K562 (cell line): ENCODE measurements at regions not wholly inside any gene's neighbourhood (a gene's known extent, or its start where the extent isn't known, plus 50 kb on each side); places are given as distances from the start of the nearest gene placed in this dataset.

Experiments used
- ATAC-seq: fragments of 200-7000 bp; cut with Tn5 transposase; 3 replicates; pipeline ENCODE4 v1.9.1; 2020; ENCODE audit warnings: moderate library complexity
- BruUV-seq: library from RNA; stranded (reverse); fragments of 400-500 nt; replicated peaks from 2 replicates; lab custom pipeline; 2021; lab: Mats Ljungman, UMichigan
- CTCF ChIA-PET: fragments of 300-600 bp; formaldehyde crosslinking; extraction: SDS; loops from one replicate; lab custom pipeline; 2021; ENCODE audit warnings: low intra/inter-chr PET ratio; lab: Yijun Ruan, JAX
- POLR2A ChIA-PET: fragments of 300-600, 350-650 bp; sonication (Branson Sonifier 250); formaldehyde crosslinking; extraction: SDS; loops from one replicate; lab custom pipeline; 2021; ENCODE audit warnings: antibody characterized with exemption, inconsistent platforms; lab: Yijun Ruan, JAX
- DNase-seq, 4 experiments: peaks; one replicate each; pipeline versions ENCODE4 v3.0.0 to v3.0.0-alpha.2; 2011 to 2018; ENCODE audit warnings: low spot score in 3 of 4, mixed read lengths in 3 of 4; ENCODE audit errors: extremely low read depth in 1 of 4
- FAIRE-seq: peaks from 2 replicates; lab custom pipeline; 2011; peaks lifted over from hg19 to GRCh38; lab: Jason Lieb, UNC
- H2AFZ ChIP-seq: 2 replicates; pipeline ENCODE4 v1.6.0; 2011; ENCODE audit warnings: low read depth, low read length, control low read depth, inconsistent platforms
- H3K27ac ChIP-seq: fragments of 200-600 bp; 3 replicates; pipeline ENCODE4 v1.8.0; 2011; ENCODE audit warnings: low read depth, mild to moderate bottlenecking, control low read depth, inconsistent platforms, low read length, moderate library complexity, mixed read lengths; ENCODE audit errors: extremely low read depth
- H3K27me3 ChIP-seq, 2 experiments: fragments of 300-600 bp in 1 of 2; 2 replicates in 1 of 2; 3 replicates in 1 of 2; pipeline versions ENCODE4 v1.6.0 to v1.8.0; 2011; ENCODE audit warnings: inconsistent platforms in 2 of 2, low read length in 2 of 2, mild to moderate bottlenecking in 1 of 2, mixed read lengths in 1 of 2, moderate library complexity in 1 of 2; ENCODE audit not compliant: control insufficient read depth in 2 of 2, insufficient read depth in 2 of 2
- H3K36me3 ChIP-seq: fragments of 300-600 bp; 3 replicates; pipeline ENCODE4 v1.8.0; 2011; ENCODE audit warnings: mild to moderate bottlenecking, low read length, inconsistent platforms; ENCODE audit not compliant: control insufficient read depth, insufficient read depth
- H3K4me1 ChIP-seq, 2 experiments: fragments of 200-600 bp in 1 of 2; replicated peaks in 1 of 2; 2 replicates in 1 of 2; 3 replicates in 1 of 2; pipeline versions ENCODE4 v1.5.1 to v1.8.0; 2011; ENCODE audit warnings: inconsistent platforms in 2 of 2, low read length in 2 of 2, mild to moderate bottlenecking in 1 of 2, mixed read lengths in 1 of 2, moderate library complexity in 1 of 2; ENCODE audit not compliant: control insufficient read depth in 2 of 2, insufficient read depth in 2 of 2
- H3K4me2 ChIP-seq: 2 replicates; pipeline ENCODE4 v1.6.1; 2011; ENCODE audit warnings: low read length, control low read depth, inconsistent platforms, mixed read lengths; ENCODE audit not compliant: insufficient read depth
- H3K4me3 ChIP-seq: fragments of 200-600 bp; sonication (generic), shearing (Covaris generic); 2 replicates; pipeline ENCODE4 v1.5.1; 2016; ENCODE audit warnings: control low read depth, inconsistent platforms
- H3K79me2 ChIP-seq: fragments of 200-600 bp; 3 replicates; pipeline ENCODE4 v1.8.0; 2011; ENCODE audit warnings: low read length, inconsistent platforms; ENCODE audit not compliant: control insufficient read depth, insufficient read depth
- H3K9ac ChIP-seq, 2 experiments: 2 replicates each; pipeline versions ENCODE4 v1.6.0 to v1.6.1; 2011; ENCODE audit warnings: low read depth in 2 of 2, low read length in 2 of 2, control low read depth in 1 of 2, inconsistent platforms in 1 of 2, mild to moderate bottlenecking in 1 of 2, mixed read lengths in 1 of 2; ENCODE audit not compliant: insufficient read depth in 1 of 2
- H3K9me1 ChIP-seq: one replicate; pipeline ENCODE4 v1.6.0; 2011; ENCODE audit warnings: inconsistent platforms, mild to moderate bottlenecking, low read length, moderate library complexity; ENCODE audit not compliant: control insufficient read depth, insufficient read depth
- H3K9me3 ChIP-seq: replicated peaks from 2 replicates; pipeline ENCODE4 v1.5.1; 2011; ENCODE audit warnings: low read depth, low read length, inconsistent platforms; ENCODE audit not compliant: control insufficient read depth, insufficient read depth
- H4K20me1 ChIP-seq: replicated peaks from 2 replicates; pipeline ENCODE4 v1.6.1; 2011; ENCODE audit warnings: low read length, inconsistent platforms, mixed read lengths; ENCODE audit not compliant: control insufficient read depth, insufficient read depth
- ARID1B ChIP-seq: fragments of 450-650 bp; IDR thresholded peaks from 2 replicates; pipeline ENCODE4 v1.6.1; 2016; ENCODE audit warnings: antibody characterized with exemption, mild to moderate bottlenecking, inconsistent platforms
- CBX5 ChIP-seq: IDR thresholded peaks from 2 replicates; pipeline ENCODE4 v1.6.1; 2014; ENCODE audit warnings: low read depth, borderline replicate concordance
- MAFF ChIP-seq: IDR thresholded peaks from 2 replicates; pipeline ENCODE4 v1.6.1; 2012; ENCODE audit warnings: low read length, improper control_type of control experiment
- PTTG1 ChIP-seq: fragments of 450-650 bp; IDR thresholded peaks from 2 replicates; pipeline ENCODE4 v1.6.1; 2016; ENCODE audit warnings: low read depth, mild to moderate bottlenecking, missing genetic modification characterization, missing compliant biosample characterization
- TAF9B ChIP-seq: fragments of 450-650 bp; IDR thresholded peaks from 2 replicates; pipeline ENCODE4 v1.6.1; 2018; ENCODE audit warnings: mild to moderate bottlenecking; ENCODE audit not compliant: partially characterized antibody
- ZFP30 ChIP-seq: fragments of 250-450 bp; sonication (Bioruptor Pico); IDR thresholded peaks from 2 replicates; pipeline ENCODE4 v1.8.0; 2022; ENCODE audit warnings: moderate library complexity, mild to moderate bottlenecking, inconsistent platforms, borderline replicate concordance
- WGBS: fragments of 100-300 bp; shearing (Covaris generic); methylation state at CpG from one replicate; pipeline ENCODE4 v1.1.6; 2016; ENCODE audit warnings: low coverage, mixed read lengths; ENCODE audit not compliant: insufficient coverage; ENCODE audit errors: missing lambda C conversion rate; 5-methylcytosine and 5-hydroxymethylcytosine counted together
- in situ Hi-C: fragments of 300-500 bp; cut with MboI; formaldehyde crosslinking; loops from 4 replicates; pipeline ENCODE4 v1.15.0; 2018; ENCODE audit warnings: inconsistent platforms, mixed read lengths
- intact Hi-C: fragments of 100-400 bp; cut with micrococcal nuclease; formaldehyde crosslinking; loops from 2 replicates; pipeline ENCODE4 v1.14.2; 2022
- TF ChIP-seq, protein P1 (sequence below), 2 experiments: fragments of 150-350 bp in 1 of 2; IDR thresholded peaks; 2 replicates each; pipeline ENCODE4 v1.6.1; 2012 to 2016; ENCODE audit warnings: low read depth in 2 of 2, low read length in 2 of 2, mild to moderate bottlenecking in 1 of 2, moderate library complexity in 1 of 2
- TF ChIP-seq, protein P2 (sequence below): IDR thresholded peaks from 2 replicates; pipeline ENCODE4 v1.6.1; 2014; ENCODE audit warnings: antibody characterized with exemption
- TF ChIP-seq, protein P3 (sequence below), 2 experiments: IDR thresholded peaks; 2 replicates each; pipeline ENCODE4 v1.6.1; 2011; ENCODE audit warnings: borderline replicate concordance in 1 of 2, control low read depth in 1 of 2, low read depth in 1 of 2, low read length in 1 of 2, mild to moderate bottlenecking in 1 of 2, mixed read lengths in 1 of 2, moderate library complexity in 1 of 2; ENCODE audit not compliant: insufficient read depth in 1 of 2, insufficient read length in 1 of 2, poor library complexity in 1 of 2, severe bottlenecking in 1 of 2; ENCODE audit errors: extremely low read depth in 1 of 2
- TF ChIP-seq, protein P4 (sequence below): fragments of 250-450 bp; sonication (Bioruptor Pico); IDR thresholded peaks from 2 replicates; pipeline ENCODE4 v1.4.0; 2020; ENCODE audit warnings: mild to moderate bottlenecking, moderate library complexity, borderline replicate concordance
- TF ChIP-seq, protein P5 (sequence below): fragments of 450-650 bp; IDR thresholded peaks from 2 replicates; pipeline ENCODE4 v1.6.1; 2016; ENCODE audit warnings: borderline replicate concordance

DNA sequence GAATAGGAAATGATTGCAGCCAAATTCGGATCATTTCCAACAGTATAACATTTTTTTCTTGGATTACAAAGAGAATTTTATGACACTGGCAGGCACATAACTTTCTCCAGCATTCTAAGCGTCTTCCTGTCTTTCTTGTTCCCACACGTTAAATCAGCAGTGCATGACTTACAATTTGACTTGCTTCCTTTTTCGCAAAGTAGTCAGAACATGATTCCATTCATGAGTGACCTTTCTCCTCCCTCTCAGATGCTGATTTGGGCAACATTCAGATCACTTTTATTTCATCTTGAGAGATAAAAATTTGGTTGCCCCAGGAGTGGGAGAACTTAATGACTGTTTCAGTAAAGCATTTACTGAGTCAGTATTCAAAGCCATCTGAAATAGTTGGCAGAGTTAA is 858.7 kb upstream of the ACVR2A start:
- no peaks in the 10 kb centered on the region for H3K36me3 ChIP-seq
- no peaks in the 10 kb centered on the region for H3K27me3 ChIP-seq
- ATAC-seq: no peak
- H3K9me1 ChIP-seq: no peaks in the 10 kb centered on the region
- no peak overlapping the region for H2AFZ ChIP-seq
- H3K9me3 ChIP-seq: no peaks in the 10 kb centered on the region
- no peaks in the 10 kb centered on the region for H4K20me1 ChIP-seq
- no peaks in the 10 kb centered on the region for H3K4me1 ChIP-seq
- intact Hi-C loops (no loop called here), in situ Hi-C loops (no loop called here)
- no peak overlapping the region for H3K9ac ChIP-seq
- no peak for FAIRE-seq
- H3K27ac ChIP-seq: no peak overlapping the region
- ChIA-PET CTCF (no interaction called here), POLR2A (no interaction called here)
- WGBS: 0% methylated on average over 4 of the region's 4 CpGs
- DNase-seq: no peak
- no peaks in the 10 kb centered on the region for H3K79me2 ChIP-seq
- no peak overlapping the region for H3K4me2 ChIP-seq
- no TSS peak for BruUV-seq
- no peak overlapping the region for H3K4me3 ChIP-seq
- TF ChIP-seq, protein P1, sequence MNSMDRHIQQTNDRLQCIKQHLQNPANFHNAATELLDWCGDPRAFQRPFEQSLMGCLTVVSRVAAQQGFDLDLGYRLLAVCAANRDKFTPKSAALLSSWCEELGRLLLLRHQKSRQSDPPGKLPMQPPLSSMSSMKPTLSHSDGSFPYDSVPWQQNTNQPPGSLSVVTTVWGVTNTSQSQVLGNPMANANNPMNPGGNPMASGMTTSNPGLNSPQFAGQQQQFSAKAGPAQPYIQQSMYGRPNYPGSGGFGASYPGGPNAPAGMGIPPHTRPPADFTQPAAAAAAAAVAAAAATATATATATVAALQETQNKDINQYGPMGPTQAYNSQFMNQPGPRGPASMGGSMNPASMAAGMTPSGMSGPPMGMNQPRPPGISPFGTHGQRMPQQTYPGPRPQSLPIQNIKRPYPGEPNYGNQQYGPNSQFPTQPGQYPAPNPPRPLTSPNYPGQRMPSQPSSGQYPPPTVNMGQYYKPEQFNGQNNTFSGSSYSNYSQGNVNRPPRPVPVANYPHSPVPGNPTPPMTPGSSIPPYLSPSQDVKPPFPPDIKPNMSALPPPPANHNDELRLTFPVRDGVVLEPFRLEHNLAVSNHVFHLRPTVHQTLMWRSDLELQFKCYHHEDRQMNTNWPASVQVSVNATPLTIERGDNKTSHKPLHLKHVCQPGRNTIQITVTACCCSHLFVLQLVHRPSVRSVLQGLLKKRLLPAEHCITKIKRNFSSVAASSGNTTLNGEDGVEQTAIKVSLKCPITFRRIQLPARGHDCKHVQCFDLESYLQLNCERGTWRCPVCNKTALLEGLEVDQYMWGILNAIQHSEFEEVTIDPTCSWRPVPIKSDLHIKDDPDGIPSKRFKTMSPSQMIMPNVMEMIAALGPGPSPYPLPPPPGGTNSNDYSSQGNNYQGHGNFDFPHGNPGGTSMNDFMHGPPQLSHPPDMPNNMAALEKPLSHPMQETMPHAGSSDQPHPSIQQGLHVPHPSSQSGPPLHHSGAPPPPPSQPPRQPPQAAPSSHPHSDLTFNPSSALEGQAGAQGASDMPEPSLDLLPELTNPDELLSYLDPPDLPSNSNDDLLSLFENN (IDR thresholded peaks at IDR 0.05; ENCODE audit: low read depth in 2 of 2, low read length in 2 of 2): no peak
- TF ChIP-seq TAF9B (no peak), PTTG1 (tag) (no peak), ARID1B (no peak), CBX5 (no peak), MAFF (no peak), ZFP30 (CRISPR knock-in tag) (no peak)
- TF ChIP-seq, protein P2, sequence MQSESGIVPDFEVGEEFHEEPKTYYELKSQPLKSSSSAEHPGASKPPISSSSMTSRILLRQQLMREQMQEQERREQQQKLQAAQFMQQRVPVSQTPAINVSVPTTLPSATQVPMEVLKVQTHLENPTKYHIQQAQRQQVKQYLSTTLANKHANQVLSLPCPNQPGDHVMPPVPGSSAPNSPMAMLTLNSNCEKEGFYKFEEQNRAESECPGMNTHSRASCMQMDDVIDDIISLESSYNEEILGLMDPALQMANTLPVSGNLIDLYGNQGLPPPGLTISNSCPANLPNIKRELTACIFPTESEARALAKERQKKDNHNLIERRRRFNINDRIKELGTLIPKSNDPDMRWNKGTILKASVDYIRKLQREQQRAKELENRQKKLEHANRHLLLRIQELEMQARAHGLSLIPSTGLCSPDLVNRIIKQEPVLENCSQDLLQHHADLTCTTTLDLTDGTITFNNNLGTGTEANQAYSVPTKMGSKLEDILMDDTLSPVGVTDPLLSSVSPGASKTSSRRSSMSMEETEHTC: no peak
- TF ChIP-seq, protein P3, sequence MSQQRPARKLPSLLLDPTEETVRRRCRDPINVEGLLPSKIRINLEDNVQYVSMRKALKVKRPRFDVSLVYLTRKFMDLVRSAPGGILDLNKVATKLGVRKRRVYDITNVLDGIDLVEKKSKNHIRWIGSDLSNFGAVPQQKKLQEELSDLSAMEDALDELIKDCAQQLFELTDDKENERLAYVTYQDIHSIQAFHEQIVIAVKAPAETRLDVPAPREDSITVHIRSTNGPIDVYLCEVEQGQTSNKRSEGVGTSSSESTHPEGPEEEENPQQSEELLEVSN (IDR thresholded peaks at IDR 0.05; ENCODE audit: borderline replicate concordance in 1 of 2, extremely low read depth in 1 of 2, insufficient read depth in 1 of 2, insufficient read length in 1 of 2, low read depth in 1 of 2, low read length in 1 of 2, poor library complexity in 1 of 2, severe bottlenecking in 1 of 2): no peak
- TF ChIP-seq, protein P4, sequence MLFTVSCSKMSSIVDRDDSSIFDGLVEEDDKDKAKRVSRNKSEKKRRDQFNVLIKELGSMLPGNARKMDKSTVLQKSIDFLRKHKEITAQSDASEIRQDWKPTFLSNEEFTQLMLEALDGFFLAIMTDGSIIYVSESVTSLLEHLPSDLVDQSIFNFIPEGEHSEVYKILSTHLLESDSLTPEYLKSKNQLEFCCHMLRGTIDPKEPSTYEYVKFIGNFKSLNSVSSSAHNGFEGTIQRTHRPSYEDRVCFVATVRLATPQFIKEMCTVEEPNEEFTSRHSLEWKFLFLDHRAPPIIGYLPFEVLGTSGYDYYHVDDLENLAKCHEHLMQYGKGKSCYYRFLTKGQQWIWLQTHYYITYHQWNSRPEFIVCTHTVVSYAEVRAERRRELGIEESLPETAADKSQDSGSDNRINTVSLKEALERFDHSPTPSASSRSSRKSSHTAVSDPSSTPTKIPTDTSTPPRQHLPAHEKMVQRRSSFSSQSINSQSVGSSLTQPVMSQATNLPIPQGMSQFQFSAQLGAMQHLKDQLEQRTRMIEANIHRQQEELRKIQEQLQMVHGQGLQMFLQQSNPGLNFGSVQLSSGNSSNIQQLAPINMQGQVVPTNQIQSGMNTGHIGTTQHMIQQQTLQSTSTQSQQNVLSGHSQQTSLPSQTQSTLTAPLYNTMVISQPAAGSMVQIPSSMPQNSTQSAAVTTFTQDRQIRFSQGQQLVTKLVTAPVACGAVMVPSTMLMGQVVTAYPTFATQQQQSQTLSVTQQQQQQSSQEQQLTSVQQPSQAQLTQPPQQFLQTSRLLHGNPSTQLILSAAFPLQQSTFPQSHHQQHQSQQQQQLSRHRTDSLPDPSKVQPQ (CRISPR knock-in tag): no peak
- TF ChIP-seq, protein P5, sequence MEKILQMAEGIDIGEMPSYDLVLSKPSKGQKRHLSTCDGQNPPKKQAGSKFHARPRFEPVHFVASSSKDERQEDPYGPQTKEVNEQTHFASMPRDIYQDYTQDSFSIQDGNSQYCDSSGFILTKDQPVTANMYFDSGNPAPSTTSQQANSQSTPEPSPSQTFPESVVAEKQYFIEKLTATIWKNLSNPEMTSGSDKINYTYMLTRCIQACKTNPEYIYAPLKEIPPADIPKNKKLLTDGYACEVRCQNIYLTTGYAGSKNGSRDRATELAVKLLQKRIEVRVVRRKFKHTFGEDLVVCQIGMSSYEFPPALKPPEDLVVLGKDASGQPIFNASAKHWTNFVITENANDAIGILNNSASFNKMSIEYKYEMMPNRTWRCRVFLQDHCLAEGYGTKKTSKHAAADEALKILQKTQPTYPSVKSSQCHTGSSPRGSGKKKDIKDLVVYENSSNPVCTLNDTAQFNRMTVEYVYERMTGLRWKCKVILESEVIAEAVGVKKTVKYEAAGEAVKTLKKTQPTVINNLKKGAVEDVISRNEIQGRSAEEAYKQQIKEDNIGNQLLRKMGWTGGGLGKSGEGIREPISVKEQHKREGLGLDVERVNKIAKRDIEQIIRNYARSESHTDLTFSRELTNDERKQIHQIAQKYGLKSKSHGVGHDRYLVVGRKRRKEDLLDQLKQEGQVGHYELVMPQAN: no peak
